ENCODE measurements at regions not wholly inside any gene's neighbourhood (a gene's known extent, or its start where the extent isn't known, plus 50 kb on each side); places are given as distances from the start of the nearest gene placed in this dataset.

GRCh38 chr10:57806675-57807074, 461.0 kb downstream of the IPMK start:
- ATAC-seq (ENCODE audit: low FRiP score) (no peak), DNase-seq (ENCODE audit: low spot score) (no peak)
- TF ChIP-seq CTCF (IDR thresholded peaks at IDR 0.05), result no peak

DNA sequence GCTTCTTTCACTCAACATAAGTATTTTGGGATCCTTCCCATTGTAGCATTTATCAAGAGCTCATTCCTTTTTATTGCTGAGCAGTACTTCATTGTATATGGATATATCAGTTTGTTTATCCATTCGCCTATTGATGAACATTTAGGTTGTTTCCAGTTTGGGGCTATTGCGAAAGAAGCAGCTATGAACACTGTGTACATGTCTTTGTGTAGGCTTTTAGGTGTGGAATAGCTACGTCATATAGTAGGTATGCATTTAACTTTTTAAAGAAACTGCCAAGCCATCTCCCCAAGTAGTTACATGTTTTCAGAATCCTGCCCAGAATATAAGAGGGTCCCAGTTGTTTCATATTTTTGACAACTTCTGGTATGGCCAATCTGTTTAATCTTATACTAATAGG, 468.1 kb downstream of the IPMK start:
- ATAC-seq (ENCODE audit: low FRiP score), result no peak
- no peak for DNase-seq (ENCODE audit: low spot score)
- TF ChIP-seq CTCF (IDR thresholded peaks at IDR 0.05), result no peak

GRCh38 chr10:57798830-57799229, 468.9 kb downstream of the IPMK start:
- no peak for TF ChIP-seq CTCF (IDR thresholded peaks at IDR 0.05)

DNA sequence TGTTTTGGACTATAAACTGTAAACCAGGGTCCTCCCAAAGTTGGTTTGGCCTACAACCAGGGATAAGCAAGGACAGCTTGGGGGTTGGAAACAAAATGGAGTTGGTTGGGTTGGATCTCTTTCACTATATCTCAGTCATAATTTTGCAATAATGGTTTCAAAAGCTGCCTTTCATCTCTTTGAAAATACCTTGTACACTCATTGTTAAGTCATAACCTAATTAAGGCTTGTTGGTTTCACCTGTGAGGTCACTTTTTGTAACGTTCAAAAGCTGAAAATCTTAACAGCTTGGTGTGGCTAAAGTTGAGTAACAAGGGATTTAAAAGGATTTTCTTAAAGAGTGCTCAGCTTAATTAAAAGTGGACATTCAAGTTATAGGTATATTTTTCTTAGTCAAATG, 476.1 kb downstream of the IPMK start:
- DNase-seq (ENCODE audit: low spot score) (no peak), ATAC-seq (ENCODE audit: low FRiP score) (no peak)
- no peak for TF ChIP-seq CTCF (IDR thresholded peaks at IDR 0.05)

More at GRCh38 chr10:57798830-57799229, 468.9 kb downstream of the IPMK start:
- ATAC-seq (ENCODE audit: low FRiP score) (no peak), DNase-seq (ENCODE audit: low spot score) (no peak)

DNA sequence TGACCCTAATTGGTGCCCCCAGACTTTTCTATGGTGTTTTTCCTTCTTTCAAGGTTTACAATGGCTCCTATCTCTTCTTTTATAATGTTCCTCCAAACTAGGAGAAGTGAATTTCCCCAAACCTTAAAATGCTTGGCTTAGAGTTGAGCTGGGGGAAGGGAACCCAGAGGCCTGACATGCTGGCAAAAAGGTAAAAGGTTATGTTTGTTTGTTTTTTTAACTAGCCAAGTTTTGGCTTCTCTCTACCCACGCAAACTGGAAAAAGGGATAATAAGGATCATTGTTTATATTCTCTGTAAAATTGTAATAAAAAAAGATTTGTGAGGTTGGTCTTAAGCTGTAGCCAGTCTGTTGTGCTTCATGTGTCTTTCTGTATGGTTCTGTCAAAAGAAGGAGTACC, 477.0 kb downstream of the IPMK start:
- DNase-seq (ENCODE audit: low spot score) (no peak), ATAC-seq (ENCODE audit: low FRiP score) (no peak)
- no peak for TF ChIP-seq CTCF (IDR thresholded peaks at IDR 0.05)

DNA sequence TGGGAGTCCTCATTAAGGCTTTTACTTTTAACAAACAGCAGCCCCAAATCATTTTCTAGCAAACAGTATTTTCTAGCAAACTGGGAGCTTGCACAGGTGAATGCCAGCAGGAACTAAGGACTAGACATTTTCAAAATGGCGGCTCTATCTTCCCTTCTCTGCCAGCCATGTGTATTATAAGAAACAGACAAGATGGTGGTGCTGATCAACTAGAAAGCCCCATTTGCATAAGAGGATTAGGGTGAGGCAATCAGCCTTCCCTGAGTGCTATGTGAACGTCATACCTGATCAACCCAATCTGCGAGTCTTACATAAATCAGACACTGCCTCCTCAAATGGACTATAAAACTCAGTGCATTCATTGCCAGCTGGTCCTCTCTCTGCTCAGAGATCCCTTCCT, 479.6 kb downstream of the IPMK start:
- DNase-seq (ENCODE audit: low spot score) (no peak), ATAC-seq (ENCODE audit: low FRiP score) (no peak)
- no peak for TF ChIP-seq CTCF (IDR thresholded peaks at IDR 0.05)

- no peak for DNase-seq (ENCODE audit: low spot score)
Observed at GRCh38 chr10:57786850-57787750, 480.6 kb downstream of the IPMK start.

More at GRCh38 chr10:57786850-57787750, 480.6 kb downstream of the IPMK start:
- no peak for ATAC-seq (ENCODE audit: low FRiP score)
- TF ChIP-seq CTCF (IDR thresholded peaks at IDR 0.05), result no peak
